ENCODE measurements at regions not wholly inside any gene's neighbourhood (a gene's known extent, or its start where the extent isn't known, plus 50 kb on each side); places are given as distances from the start of the nearest gene placed in this dataset.

- no peak for DNase-seq (ENCODE audit: low spot score)
- H3K4me2 ChIP-seq (ENCODE audit: low read length), result no peak overlapping the region
- H3K4me3 ChIP-seq (ENCODE audit: low read depth, low read length, poor library complexity, severe bottlenecking), result no peak overlapping the region
- no peaks in the 10 kb centered on the region for H3K9me2 ChIP-seq (ENCODE audit: insufficient read depth, low read length)
- ChIA-PET CTCF (ENCODE audit: unreplicated experiment) (interaction anchor here (0.7 kb wide), 1 partner anchor 9 kb away, joined by 3 read pairs; no protein-coding TSS in a partner anchor), POLR2A (interaction anchor here (0.7 to 1.1 kb wide), 2 partner anchors 9 to 37 kb away, joined by 3 to 4 read pairs; no protein-coding TSS in a partner anchor)
- H3K9me3 ChIP-seq (ENCODE audit: low read length), result no peaks in the 10 kb centered on the region
- TF ChIP-seq CTCF (conservative IDR thresholded peaks at IDR 0.05; ENCODE audit: low read length), result no peak
- no peak for TF ChIP-seq EZH2phosphoT487 (IDR thresholded peaks at IDR 0.05; ENCODE audit: borderline replicate concordance, low read depth, low read length)
- no peak overlapping the region for H3K27ac ChIP-seq (ENCODE audit: low read depth, low read length, poor library complexity, severe bottlenecking)
- H3K36me3 ChIP-seq (ENCODE audit: insufficient read depth, low read length), result no peaks in the 10 kb centered on the region
- intact Hi-C loops (cut with micrococcal nuclease; ENCODE audit: unreplicated experiment), result no loop called here
- no TSS peak for BruUV-seq (replicated peaks)
- H3K4me1 ChIP-seq (ENCODE audit: insufficient read depth, low read length, poor library complexity, severe bottlenecking), result peaks cover 7% of the 10 kb centered on the region
- no peaks in the 10 kb centered on the region for H3K79me2 ChIP-seq (ENCODE audit: insufficient read depth, low read depth, low read length)
- H2AFZ ChIP-seq (ENCODE audit: low read length), result no peak overlapping the region
- H4K20me1 ChIP-seq (ENCODE audit: insufficient read depth, low read length), result no peaks in the 10 kb centered on the region
Observed at GRCh38 chr6:14709066-14709670, 536.7 kb upstream of the JARID2 start.

GRCh38 chr6:14709900-14710299 is 536.0 kb upstream of the JARID2 start:
- H3K9me3 ChIP-seq (ENCODE audit: low read length), result no peaks in the 10 kb centered on the region
- intact Hi-C loops (cut with micrococcal nuclease; ENCODE audit: unreplicated experiment), result loop anchor here (5.0 kb wide), 1 partner anchor 498 kb away; no protein-coding TSS in a partner anchor
- no peak overlapping the region for H3K4me2 ChIP-seq (ENCODE audit: low read length)
- H3K36me3 ChIP-seq (ENCODE audit: insufficient read depth, low read length), result no peaks in the 10 kb centered on the region
- no peak overlapping the region for H2AFZ ChIP-seq (ENCODE audit: low read length)
- no peak for DNase-seq (ENCODE audit: low spot score)
- no TSS peak for BruUV-seq (replicated peaks)
- H3K9me2 ChIP-seq (ENCODE audit: insufficient read depth, low read length), result no peaks in the 10 kb centered on the region
- H3K4me3 ChIP-seq (ENCODE audit: low read depth, low read length, poor library complexity, severe bottlenecking), result no peak overlapping the region
- H3K79me2 ChIP-seq (ENCODE audit: insufficient read depth, low read depth, low read length), result no peaks in the 10 kb centered on the region
- ChIA-PET POLR2A (interaction anchor here (0.7 to 1.1 kb wide), 2 partner anchors 8 to 38 kb away, joined by 3 to 4 read pairs; no protein-coding TSS in a partner anchor), CTCF (ENCODE audit: unreplicated experiment) (interaction anchor here (0.6 to 0.7 kb wide), 2 partner anchors 8 to 61 kb away, joined by 3 read pairs; no protein-coding TSS in a partner anchor)
- H4K20me1 ChIP-seq (ENCODE audit: insufficient read depth, low read length), result no peaks in the 10 kb centered on the region
- H3K27ac ChIP-seq (ENCODE audit: low read depth, low read length, poor library complexity, severe bottlenecking), result no peak overlapping the region
- peaks cover 7% of the 10 kb centered on the region for H3K4me1 ChIP-seq (ENCODE audit: insufficient read depth, low read length, poor library complexity, severe bottlenecking)
- no peak for TF ChIP-seq CTCF (conservative IDR thresholded peaks at IDR 0.05; ENCODE audit: low read length)
- no peak for TF ChIP-seq EZH2phosphoT487 (IDR thresholded peaks at IDR 0.05; ENCODE audit: borderline replicate concordance, low read depth, low read length)

- no peak overlapping the region for H3K27ac ChIP-seq (ENCODE audit: low read depth, low read length, poor library complexity, severe bottlenecking)
- H3K79me2 ChIP-seq (ENCODE audit: insufficient read depth, low read depth, low read length), result no peaks in the 10 kb centered on the region
- H3K9me2 ChIP-seq (ENCODE audit: insufficient read depth, low read length), result no peaks in the 10 kb centered on the region
- no peaks in the 10 kb centered on the region for H3K9me3 ChIP-seq (ENCODE audit: low read length)
- CTCF ChIA-PET (ENCODE audit: unreplicated experiment), result no interaction called here
- H3K4me1 ChIP-seq (ENCODE audit: insufficient read depth, low read length, poor library complexity, severe bottlenecking), result peaks cover 7% of the 10 kb centered on the region
- H4K20me1 ChIP-seq (ENCODE audit: insufficient read depth, low read length), result no peaks in the 10 kb centered on the region
- no peaks in the 10 kb centered on the region for H3K36me3 ChIP-seq (ENCODE audit: insufficient read depth, low read length)
- no peak overlapping the region for H2AFZ ChIP-seq (ENCODE audit: low read length)
- no peak for TF ChIP-seq EZH2phosphoT487 (IDR thresholded peaks at IDR 0.05; ENCODE audit: borderline replicate concordance, low read depth, low read length)
- TF ChIP-seq CTCF (conservative IDR thresholded peaks at IDR 0.05; ENCODE audit: low read length), result no peak
- no peak overlapping the region for H3K4me3 ChIP-seq (ENCODE audit: low read depth, low read length, poor library complexity, severe bottlenecking)
- no TSS peak for BruUV-seq (replicated peaks)
- no peak for DNase-seq (ENCODE audit: low spot score)
- intact Hi-C loops (cut with micrococcal nuclease; ENCODE audit: unreplicated experiment), result loop anchor here (5.0 kb wide), 1 partner anchor 498 kb away; no protein-coding TSS in a partner anchor
- POLR2A ChIA-PET, result interaction anchor here (1.1 to 1.4 kb wide), 3 partner anchors 8 to 497 kb away, joined by 3 read pairs; no protein-coding TSS in a partner anchor
- no peak overlapping the region for H3K4me2 ChIP-seq (ENCODE audit: low read length)
Observed at GRCh38 chr6:14710421-14710820, 535.4 kb upstream of the JARID2 start.
